ENCODE measurements at regions not wholly inside any gene's neighbourhood (a gene's known extent, or its start where the extent isn't known, plus 50 kb on each side); places are given as distances from the start of the nearest gene placed in this dataset.

DNA sequence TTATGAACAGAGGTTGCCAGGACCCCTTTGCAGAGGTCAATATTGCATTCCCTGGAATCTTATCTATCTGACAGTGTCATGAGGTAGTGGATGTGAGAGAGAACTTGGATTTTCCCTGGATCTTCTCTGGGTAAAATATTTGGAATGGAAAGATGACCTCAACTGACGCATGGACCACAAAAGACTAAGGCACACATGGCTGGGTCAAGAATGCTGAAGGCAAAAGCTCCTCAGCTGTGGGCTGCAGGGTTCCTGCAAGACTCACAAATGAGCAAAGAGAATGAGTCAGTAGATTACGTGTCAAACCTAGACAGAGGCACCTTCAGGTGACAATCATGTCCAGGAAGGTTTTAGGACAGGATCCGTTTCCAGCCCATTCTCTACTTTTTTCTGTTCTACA, 484.0 kb downstream of the C6orf118 start:
- Histone ChIP-seq H3K27ac (replicated peaks in 1 of 4) (no peak overlapping the region), H3K9me3 (no peaks in the 10 kb centered on the region), H3K36me3 (no peaks in the 10 kb centered on the region), H3K27me3 (no peaks in the 10 kb centered on the region), H3K4me1 (no peaks in the 10 kb centered on the region), H3K4me3 (no peak overlapping the region)
- no peak for DNase-seq (ENCODE audit: extremely low spot score)
- intact Hi-C loops (cut with DNase I) = no loop called here
- 94% methylated on average over 3 of the region's 3 CpGs for WGBS
- no peak for TF ChIP-seq CTCF (IDR thresholded peaks at IDR 0.05)
- TF ChIP-seq POLR2A (IDR thresholded peaks at IDR 0.05; ENCODE audit: low read depth) = no peak
- TF ChIP-seq POLR2AphosphoS5 (IDR thresholded peaks at IDR 0.05) = no peak
- no peak for TF ChIP-seq EP300 (IDR thresholded peaks at IDR 0.05)

DNA sequence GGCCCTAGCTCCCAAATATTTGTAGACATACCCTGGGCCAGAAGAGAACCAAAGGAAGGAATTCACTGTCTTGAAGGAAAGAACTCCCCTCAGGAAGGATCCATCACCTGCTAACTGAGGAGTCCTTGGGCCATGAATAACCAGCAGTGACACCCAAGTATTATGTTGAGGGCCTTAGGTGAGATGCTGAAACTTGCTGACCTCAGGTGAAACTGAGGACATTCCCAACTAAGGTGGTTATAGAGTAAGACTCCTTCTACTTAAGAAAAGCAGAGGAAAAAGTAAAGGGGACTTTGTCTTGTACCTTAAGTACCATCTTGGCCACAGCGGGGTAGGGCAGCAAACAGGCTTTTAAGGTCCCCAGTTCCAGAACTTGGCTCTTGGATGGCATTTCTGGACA, 491.7 kb downstream of the C6orf118 start:
- WGBS = 80% methylated on average over 1 of the region's 1 CpG
- H3K4me1 ChIP-seq = no peaks in the 10 kb centered on the region
- no peaks in the 10 kb centered on the region for H3K27me3 ChIP-seq
- H3K27ac ChIP-seq (replicated peaks in 1 of 4) = no peak overlapping the region
- H3K36me3 ChIP-seq = no peaks in the 10 kb centered on the region
- no peaks in the 10 kb centered on the region for H3K9me3 ChIP-seq
- intact Hi-C loops (cut with DNase I) = no loop called here
- no peak overlapping the region for H3K4me3 ChIP-seq
- TF ChIP-seq CTCF (IDR thresholded peaks at IDR 0.05) (no peak), POLR2A (IDR thresholded peaks at IDR 0.05; ENCODE audit: low read depth) (no peak), EP300 (IDR thresholded peaks at IDR 0.05) (no peak), POLR2AphosphoS5 (IDR thresholded peaks at IDR 0.05) (no peak)
- DNase-seq (ENCODE audit: extremely low spot score) = no peak

- Histone ChIP-seq H3K27ac (replicated peaks in 1 of 4) (no peak overlapping the region), H3K4me1 (no peaks in the 10 kb centered on the region)
- intact Hi-C loops (cut with DNase I) = no loop called here
Measured at GRCh38 chr6:164812706-164813105, 496.7 kb downstream of the C6orf118 start.

DNA sequence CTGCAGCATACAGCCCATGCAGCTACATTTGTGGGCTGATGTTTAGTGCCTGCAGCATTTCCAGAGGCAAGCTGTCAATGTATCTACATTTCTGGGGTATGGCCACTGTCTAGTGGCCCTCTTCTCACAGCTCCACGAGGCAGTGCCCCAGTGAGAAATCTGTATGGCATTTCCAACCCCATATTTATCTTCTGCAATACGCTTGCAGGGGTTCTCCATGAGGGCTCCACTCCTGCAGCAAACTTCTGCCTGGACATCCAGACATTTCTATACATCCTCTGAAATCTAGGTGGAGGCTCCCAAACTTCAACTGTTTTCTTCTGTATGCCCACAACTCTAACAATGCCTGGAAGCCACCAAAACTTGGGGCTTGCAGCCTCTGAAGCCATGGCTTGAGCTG, 502.3 kb downstream of the C6orf118 start:
- 51% methylated on average over 2 of the region's 2 CpGs for WGBS
- no peak overlapping the region for H3K27ac ChIP-seq (replicated peaks in 1 of 4)
- no peaks in the 10 kb centered on the region for H3K4me1 ChIP-seq
- H3K4me3 ChIP-seq = no peak overlapping the region
- H3K9me3 ChIP-seq = peaks cover 0 to 9% (median 3%) of the 10 kb centered on the region in 4 donors
- TF ChIP-seq EP300 (IDR thresholded peaks at IDR 0.05) (no peak), POLR2AphosphoS5 (IDR thresholded peaks at IDR 0.05) (no peak), POLR2A (IDR thresholded peaks at IDR 0.05; ENCODE audit: low read depth) (no peak), CTCF (IDR thresholded peaks at IDR 0.05) (no peak)
- no peak for DNase-seq (ENCODE audit: extremely low spot score)
- no peaks in the 10 kb centered on the region for H3K27me3 ChIP-seq
- intact Hi-C loops (cut with DNase I) = no loop called here
- no peaks in the 10 kb centered on the region for H3K36me3 ChIP-seq

More at GRCh38 chr6:164812706-164813105, 496.7 kb downstream of the C6orf118 start:
- no peaks in the 10 kb centered on the region for H3K9me3 ChIP-seq
- no peak overlapping the region for H3K4me3 ChIP-seq
- no peak for TF ChIP-seq POLR2AphosphoS5 (IDR thresholded peaks at IDR 0.05)
- TF ChIP-seq EP300 (IDR thresholded peaks at IDR 0.05) = no peak
- no peak for TF ChIP-seq POLR2A (IDR thresholded peaks at IDR 0.05; ENCODE audit: low read depth)
- TF ChIP-seq CTCF (IDR thresholded peaks at IDR 0.05) = no peak
- no peaks in the 10 kb centered on the region for H3K27me3 ChIP-seq
- no peaks in the 10 kb centered on the region for H3K36me3 ChIP-seq
- DNase-seq (ENCODE audit: extremely low spot score) = no peak

- H3K9me3 ChIP-seq = no peaks in the 10 kb centered on the region
- H3K27ac ChIP-seq (replicated peaks in 1 of 4) = no peak overlapping the region
- no peaks in the 10 kb centered on the region for H3K27me3 ChIP-seq
- intact Hi-C loops (cut with DNase I) = no loop called here
- 41% methylated on average over 9 of the region's 9 CpGs for WGBS
- peaks cover 0 to 17% (median 11%) of the 10 kb centered on the region in 4 donors for H3K4me1 ChIP-seq
- no peak for DNase-seq (ENCODE audit: extremely low spot score)
- H3K4me3 ChIP-seq = no peak overlapping the region
- H3K36me3 ChIP-seq = no peaks in the 10 kb centered on the region
- TF ChIP-seq POLR2AphosphoS5 (IDR thresholded peaks at IDR 0.05) (no peak), EP300 (IDR thresholded peaks at IDR 0.05) (no peak), CTCF (IDR thresholded peaks at IDR 0.05) (no peak), POLR2A (IDR thresholded peaks at IDR 0.05; ENCODE audit: low read depth) (no peak)
Measured at GRCh38 chr6:164795056-164795815, 514.2 kb downstream of the C6orf118 start.

Measured in esophagus muscularis mucosa (tissue), 4 donors.